ENCODE measurements at regions not wholly inside any gene's neighbourhood (a gene's known extent, or its start where the extent isn't known, plus 50 kb on each side); places are given as distances from the start of the nearest gene placed in this dataset.

GRCh38 chr2:59988341-59988740 is 565.1 kb downstream of the BCL11A start:
- intact Hi-C loops (cut with DNase I): no loop called here
- ATAC-seq: no peak
- no peak for DNase-seq (ENCODE audit: low spot score)

DNA sequence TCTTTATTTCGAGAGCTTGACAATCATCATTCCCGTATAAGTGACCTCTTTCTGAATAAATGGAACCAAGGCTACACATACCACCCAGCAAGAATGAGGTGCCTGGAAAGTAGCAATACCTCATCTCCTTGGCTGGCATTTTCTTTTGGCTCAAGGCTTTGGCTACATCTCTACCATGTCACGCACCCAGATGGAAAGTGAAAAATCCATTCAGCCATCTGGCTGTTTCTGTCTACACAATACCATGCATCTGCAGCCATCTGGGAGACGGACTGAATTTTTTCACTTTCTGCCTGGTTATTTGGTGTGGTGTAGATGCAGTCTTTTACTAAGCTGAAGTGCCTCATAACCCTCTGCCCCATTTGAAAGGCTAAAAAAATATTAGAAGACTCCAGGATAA is 566.9 kb downstream of the BCL11A start:
- intact Hi-C loops (cut with DNase I): no loop called here
- DNase-seq (ENCODE audit: low spot score): no peak
- no peak for ATAC-seq

DNA sequence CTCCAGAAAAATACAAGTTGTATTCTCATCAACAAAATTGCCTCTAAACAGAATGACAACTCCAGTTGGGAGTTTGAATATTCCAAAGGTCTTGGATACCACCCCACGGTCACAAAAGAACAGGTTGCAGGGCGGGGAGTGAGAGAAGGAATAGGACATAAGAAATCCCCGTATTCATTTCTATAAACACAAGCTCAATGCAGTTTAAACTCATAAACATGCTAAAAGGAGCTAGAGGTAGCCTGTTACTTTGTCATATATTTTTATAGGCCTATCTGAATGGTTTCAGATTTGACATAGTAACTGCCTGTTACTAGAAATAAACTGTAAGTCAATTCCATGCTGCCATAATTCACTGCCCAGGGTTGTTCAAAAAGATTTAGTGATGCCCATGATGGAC is 567.5 kb downstream of the BCL11A start:
- intact Hi-C loops (cut with DNase I): no loop called here
- no peak for ATAC-seq
- no peak for DNase-seq (ENCODE audit: low spot score)

DNA sequence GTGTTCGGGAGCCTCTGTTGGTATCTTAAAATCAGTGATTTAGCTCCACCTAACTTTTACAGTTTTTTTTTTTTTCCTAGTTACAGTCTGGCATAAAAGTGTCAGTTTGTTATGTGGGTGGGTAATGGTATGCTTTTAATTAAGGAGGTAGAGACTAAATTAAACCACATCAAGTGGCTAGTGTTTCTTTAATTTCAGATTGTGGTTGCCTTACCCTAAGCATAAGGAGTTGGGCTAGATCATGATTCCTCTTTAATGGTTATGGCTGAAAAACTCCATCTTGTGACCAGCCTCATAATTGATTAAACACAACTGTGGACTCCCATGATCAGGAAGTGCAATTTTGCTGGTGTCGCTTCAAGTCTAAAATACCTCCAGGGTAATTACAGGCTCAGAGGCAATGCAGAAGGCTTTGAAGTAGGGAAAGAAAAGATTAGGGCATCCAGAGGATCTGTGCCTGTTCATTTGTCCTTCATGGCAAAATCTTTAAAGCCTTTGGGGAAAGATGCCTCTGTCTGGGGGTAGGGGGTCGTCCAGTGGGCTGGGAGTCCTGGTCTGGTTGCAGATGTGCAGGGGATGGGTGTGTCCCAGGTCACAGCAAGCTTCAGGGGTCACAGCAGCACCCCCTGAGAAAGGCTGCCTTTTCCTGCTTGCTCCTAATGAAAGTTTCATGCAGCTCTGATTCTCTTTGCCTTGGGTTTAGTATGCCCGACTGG is 579.2 kb downstream of the BCL11A start:
- DNase-seq (ENCODE audit: low spot score): no peak
- intact Hi-C loops (cut with DNase I): no loop called here
- no peak for ATAC-seq

DNA sequence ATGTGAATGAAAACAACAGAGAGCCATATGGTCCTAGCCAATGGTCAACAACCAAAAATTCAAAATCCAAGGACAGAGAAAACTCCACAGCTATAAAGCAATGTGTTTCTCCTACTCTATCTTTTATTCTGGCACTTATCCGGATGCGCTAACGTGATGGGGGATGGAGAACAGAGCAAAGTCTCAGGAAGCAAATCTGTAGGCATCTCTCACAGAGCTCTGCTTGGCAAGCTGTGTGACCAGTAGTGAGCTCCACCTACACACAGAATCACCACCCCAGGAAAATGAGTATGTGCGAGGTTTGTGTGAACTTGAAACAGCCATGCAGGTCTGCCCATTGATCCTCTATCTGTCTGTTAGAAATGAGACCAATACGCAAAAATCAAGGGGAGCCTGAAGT is 584.3 kb downstream of the BCL11A start:
- DNase-seq (ENCODE audit: low spot score): no peak
- ATAC-seq: no peak
- intact Hi-C loops (cut with DNase I): no loop called here

- intact Hi-C loops (cut with DNase I): no loop called here
- ATAC-seq: no peak
- DNase-seq (ENCODE audit: low spot score): no peak
Observed at GRCh38 chr2:59968441-59968840, 585.0 kb downstream of the BCL11A start.

DNA sequence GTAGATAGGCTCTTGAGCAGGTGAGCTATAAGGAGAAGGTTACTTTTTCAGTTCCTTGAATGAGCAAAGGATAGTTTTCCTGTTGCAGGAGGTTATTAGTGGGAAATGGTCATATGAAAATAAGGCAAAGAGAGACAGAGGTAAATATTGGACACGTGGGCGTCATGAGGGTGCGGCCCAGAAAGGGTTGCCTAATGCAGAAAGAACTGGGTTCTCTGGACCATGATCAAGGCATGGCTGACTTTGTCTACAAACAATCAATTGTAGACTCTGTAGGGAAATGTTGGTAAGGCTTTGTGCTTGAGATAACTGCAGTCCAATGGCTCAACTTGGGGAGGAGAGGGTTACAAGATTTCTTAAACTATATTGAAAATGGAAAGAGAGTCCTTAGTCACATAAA is 585.8 kb downstream of the BCL11A start:
- no peak for ATAC-seq
- intact Hi-C loops (cut with DNase I): no loop called here
- DNase-seq (ENCODE audit: low spot score): no peak

DNA sequence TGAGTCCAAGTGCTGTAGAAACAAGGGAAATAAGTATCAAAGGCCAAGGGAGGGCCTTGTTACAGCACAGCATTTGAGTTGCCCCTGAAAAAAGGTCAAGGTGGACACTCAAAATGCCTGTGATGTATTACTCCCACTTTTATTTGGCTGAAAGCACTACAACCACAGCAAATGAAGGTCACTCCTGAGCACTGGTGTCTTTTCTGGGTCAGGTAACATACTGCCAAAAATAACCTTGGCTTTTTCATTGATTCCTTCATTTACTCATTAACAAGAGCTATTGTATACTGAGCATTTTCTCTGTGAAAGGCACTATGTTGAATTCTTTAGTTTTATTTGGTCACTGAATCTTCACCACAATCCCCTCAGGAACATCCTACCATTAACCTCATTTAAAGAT is 590.3 kb downstream of the BCL11A start:
- no peak for ATAC-seq
- DNase-seq (ENCODE audit: low spot score): no peak
- intact Hi-C loops (cut with DNase I): no loop called here

- intact Hi-C loops (cut with DNase I): no loop called here
- no peak for ATAC-seq
- no peak for DNase-seq (ENCODE audit: low spot score)
Observed at GRCh38 chr2:59961746-59962145, 591.7 kb downstream of the BCL11A start.

GRCh38 chr2:59959944-59960343 is 593.5 kb downstream of the BCL11A start:
- DNase-seq (ENCODE audit: low spot score): no peak
- ATAC-seq: no peak
- intact Hi-C loops (cut with DNase I): no loop called here

DNA sequence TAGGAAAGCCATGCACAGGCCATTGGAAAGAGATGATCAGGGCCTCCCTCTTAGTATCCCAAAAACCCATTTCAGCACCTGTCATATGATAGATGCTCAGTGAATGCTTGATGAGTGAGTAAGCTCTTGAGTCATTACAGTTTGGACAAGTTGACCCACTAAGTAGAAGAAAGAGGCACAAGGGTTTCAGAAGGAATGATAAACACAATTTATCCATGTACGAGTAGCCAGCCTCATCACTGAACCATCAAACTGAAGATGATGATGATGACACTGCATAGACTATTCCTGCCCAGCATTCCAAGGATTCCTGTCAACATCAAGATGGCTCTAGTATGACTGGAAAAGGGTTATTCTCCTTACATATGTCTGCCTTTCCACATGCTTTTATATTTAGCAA is 596.0 kb downstream of the BCL11A start:
- ATAC-seq (no peak), DNase-seq (ENCODE audit: low spot score) (no peak)
- intact Hi-C loops (cut with DNase I): no loop called here

- intact Hi-C loops (cut with DNase I): no loop called here
- no peak for ATAC-seq
Observed at GRCh38 chr2:59956981-59957380, 596.5 kb downstream of the BCL11A start.

DNA sequence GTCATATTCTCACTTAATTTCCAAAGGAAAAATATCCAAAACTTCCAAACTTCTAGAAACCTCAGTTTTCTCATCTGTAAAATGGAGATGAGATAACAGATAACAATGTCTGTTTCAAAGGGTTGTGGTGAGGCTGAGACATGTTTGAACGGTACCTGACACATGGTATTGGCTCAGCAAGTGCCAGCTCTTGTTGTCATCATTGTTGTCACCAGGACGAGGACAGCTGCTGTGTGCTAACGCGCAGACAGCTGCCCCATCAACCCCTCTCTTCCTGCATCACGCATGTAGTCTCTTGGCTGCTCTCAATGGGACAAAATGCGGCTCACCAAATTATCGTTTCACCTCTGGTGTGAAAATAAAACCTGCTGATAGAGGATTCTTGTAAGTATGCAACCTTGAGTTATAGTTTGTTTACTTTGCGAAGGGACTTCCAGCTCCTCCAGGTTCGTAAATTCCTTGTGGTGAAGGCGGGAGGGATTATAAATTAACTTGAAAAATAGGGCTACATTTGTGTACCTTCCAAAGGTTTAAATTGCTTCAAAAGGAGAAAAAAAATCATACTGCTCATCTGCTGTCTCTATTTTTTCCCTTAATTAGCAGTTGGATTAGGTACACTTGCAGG is 605.4 kb downstream of the BCL11A start:
- ATAC-seq (no peak), DNase-seq (ENCODE audit: low spot score) (no peak)
- intact Hi-C loops (cut with DNase I): no loop called here

More at GRCh38 chr2:59956981-59957380, 596.5 kb downstream of the BCL11A start:
- no peak for DNase-seq (ENCODE audit: low spot score)

DNA sequence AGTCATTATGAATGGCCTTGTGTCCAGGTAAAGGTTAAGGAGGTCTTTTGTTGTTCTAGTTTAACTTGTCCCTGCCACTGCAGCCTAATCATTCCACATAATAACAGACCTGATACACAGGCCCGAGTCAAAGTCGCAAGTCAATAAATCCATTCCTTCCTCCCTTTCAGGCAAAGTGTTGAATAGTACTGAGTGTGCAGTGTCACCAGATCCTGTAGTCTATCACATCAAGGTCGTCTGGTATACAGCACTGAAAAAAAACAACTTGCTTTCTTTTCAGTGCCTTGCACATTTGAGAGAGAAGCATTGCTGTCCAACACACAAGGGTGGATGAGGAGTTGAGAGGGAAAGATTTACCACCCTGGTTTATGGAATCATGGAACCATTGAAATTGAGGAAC is 606.2 kb downstream of the BCL11A start:
- DNase-seq (ENCODE audit: low spot score) (no peak), ATAC-seq (no peak)
- intact Hi-C loops (cut with DNase I): no loop called here

DNA sequence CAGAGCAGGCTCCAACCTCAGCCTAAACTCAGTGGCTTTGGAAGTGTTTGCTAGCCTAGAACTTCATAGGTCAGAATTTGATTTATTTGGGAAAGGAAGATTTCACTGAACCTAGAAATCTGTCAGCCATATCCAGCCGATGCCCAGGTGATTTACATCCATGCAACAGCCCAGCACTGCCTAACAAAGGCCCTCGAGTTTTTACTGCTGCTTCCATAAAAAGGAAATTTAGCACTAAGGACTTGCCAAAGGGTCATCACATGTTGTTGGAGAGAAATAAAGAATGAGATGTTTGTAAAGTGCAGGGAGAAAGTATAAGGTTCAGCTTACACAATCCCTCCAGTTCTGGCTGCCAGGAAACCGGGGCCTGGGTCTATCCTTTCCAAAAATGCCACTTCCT is 614.2 kb downstream of the BCL11A start:
- intact Hi-C loops (cut with DNase I): no loop called here
- DNase-seq (ENCODE audit: low spot score) (no peak), ATAC-seq (no peak)

DNA sequence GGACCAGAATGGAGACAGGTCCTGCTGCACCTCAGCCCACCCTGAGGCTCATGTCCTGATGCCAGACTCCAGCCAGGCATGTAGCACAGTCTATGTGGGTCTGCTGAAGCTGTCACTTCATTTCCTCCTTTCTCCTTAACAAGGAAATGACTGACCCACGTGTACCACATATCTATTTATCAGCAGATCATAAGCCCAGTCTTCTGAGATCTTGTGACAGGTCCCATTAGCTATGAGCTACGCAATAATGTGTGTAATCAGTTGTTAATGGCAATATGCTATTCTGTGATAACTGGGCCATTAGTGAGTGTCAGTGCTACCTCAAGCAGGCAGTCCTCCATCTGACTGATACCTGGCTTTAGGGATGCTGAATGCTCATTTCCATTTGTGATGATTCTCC is 615.3 kb downstream of the BCL11A start:
- intact Hi-C loops (cut with DNase I): no loop called here
- DNase-seq (ENCODE audit: low spot score) (no peak), ATAC-seq (peak; percentile 36)

DNA sequence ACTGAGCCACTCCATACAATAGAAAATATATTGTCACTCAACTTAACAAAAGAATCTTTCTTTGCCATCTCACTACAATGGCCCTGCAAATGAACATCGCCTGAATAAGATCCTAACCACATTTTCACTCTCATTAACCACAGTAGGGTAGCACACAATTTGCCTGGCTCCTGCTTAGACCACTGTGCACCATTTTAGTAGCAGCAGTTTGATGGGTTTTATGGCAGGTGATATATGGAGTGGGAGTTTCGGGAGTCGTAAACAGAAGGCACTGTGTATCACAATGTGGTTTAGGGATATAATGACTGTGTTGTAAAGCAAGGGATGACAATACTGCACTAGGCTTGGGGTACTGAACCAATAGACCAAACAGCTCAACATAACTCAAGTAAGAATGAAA is 617.4 kb downstream of the BCL11A start:
- ATAC-seq (no peak), DNase-seq (ENCODE audit: low spot score) (no peak)
- intact Hi-C loops (cut with DNase I): no loop called here

- DNase-seq (ENCODE audit: low spot score) (no peak), ATAC-seq (no peak)
- intact Hi-C loops (cut with DNase I): no loop called here
Observed at GRCh38 chr2:59935005-59935404, 618.4 kb downstream of the BCL11A start.

DNA sequence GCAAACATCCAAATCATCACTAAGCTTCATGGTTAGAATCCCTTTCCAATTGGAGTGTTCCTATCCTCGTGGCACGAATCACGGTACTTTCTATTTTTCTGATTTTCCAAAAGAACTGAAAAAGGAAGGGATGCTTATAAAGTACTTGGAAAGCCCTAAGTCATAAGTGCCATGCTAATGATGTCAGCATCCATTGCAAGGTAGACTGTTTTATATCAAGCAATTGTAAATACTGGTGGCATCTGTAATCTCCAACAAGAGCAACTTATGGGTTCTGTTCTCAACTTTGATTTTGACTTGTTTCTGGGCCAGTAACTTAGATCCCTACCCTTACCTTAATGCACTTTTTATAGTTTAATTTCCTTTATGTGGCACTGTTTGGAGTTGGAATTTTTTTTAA is 619.5 kb downstream of the BCL11A start:
- ATAC-seq (no peak), DNase-seq (ENCODE audit: low spot score) (no peak)
- intact Hi-C loops (cut with DNase I): no loop called here

- DNase-seq (ENCODE audit: low spot score): no peak
- no peak for ATAC-seq
- intact Hi-C loops (cut with DNase I): no loop called here
Observed at GRCh38 chr2:59932341-59932740, 621.1 kb downstream of the BCL11A start.

DNA sequence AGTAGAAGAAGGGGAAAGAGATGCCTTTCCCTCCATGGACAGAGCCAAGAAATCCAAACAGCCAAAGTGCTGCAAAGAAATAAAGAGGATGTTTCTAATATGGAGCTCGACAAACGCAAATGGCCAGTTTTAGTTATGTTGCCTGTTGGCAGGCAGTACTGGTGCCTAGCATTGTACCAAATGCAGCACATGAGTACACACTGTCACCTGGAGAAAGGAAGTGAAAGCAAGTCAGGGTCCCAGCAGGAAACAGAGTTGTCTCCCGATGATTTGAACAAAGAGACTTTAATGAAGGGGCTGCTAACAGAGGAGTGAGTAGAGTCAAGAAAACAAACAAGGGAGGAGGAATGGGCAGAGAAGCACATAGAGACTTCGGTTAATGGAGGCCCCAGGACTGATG is 623.0 kb downstream of the BCL11A start:
- intact Hi-C loops (cut with DNase I): no loop called here
- ATAC-seq: no peak

More for the DNA sequence above, 623.0 kb downstream of the BCL11A start:
- DNase-seq (ENCODE audit: low spot score): no peak

All from sciatic nerve (tissue), 2 donors.